Effector memory CD8-positive, alpha-beta T cell (primary cell): ENCODE measurements at regions not wholly inside any gene's neighbourhood (a gene's known extent, or its start where the extent isn't known, plus 50 kb on each side); places are given as distances from the start of the nearest gene placed in this dataset.

ENCODE experiments used
- ATAC-seq: fragments of 150-1000 bp; cut with Tn5 transposase; replicated peaks from 2 replicates; pipeline ENCODE4 v1.10.0; 2021; ENCODE audit warnings: mild to moderate bottlenecking, moderate library complexity
- DNase-seq, 3 experiments: peaks; one replicate each; pipeline ENCODE4 v3.0.0; 2021
- H3K27ac Mint-ChIP-seq, 2 donors: one replicate each; pipeline ENCODE4 v1.8.0; 2022; ENCODE audit warnings: mild to moderate bottlenecking in 2 of 2, mixed read lengths in 2 of 2, moderate library complexity in 2 of 2
- H3K27me3 Mint-ChIP-seq, 2 donors: one replicate each; pipeline ENCODE4 v1.8.0; 2022; ENCODE audit warnings: mixed read lengths in 2 of 2
- H3K36me3 Mint-ChIP-seq: one replicate; pipeline ENCODE4 v1.8.0; 2022; ENCODE audit warnings: mild to moderate bottlenecking, moderate library complexity, mixed read lengths; ENCODE audit not compliant: insufficient read depth
- H3K4me1 Mint-ChIP-seq, 2 donors: one replicate each; pipeline ENCODE4 v1.8.0; 2022; ENCODE audit warnings: low read depth in 2 of 2, mixed read lengths in 2 of 2
- H3K4me3 Mint-ChIP-seq, 2 donors: one replicate each; pipeline ENCODE4 v1.8.0; 2022; ENCODE audit warnings: mild to moderate bottlenecking in 2 of 2, mixed read lengths in 2 of 2, moderate library complexity in 2 of 2
- H3K9me3 Mint-ChIP-seq, 2 donors: one replicate each; pipeline ENCODE4 v1.8.0; 2022; ENCODE audit warnings: mixed read lengths in 2 of 2

GRCh38 chr11:80390505-80390904 lies 949.7 kb upstream of the TENM4 start:
- no peaks in the 10 kb centered on the region for H3K27me3 Mint-ChIP-seq
- H3K4me3 Mint-ChIP-seq: no peak overlapping the region
- ATAC-seq (no peak), DNase-seq (no peak)
- H3K9me3 Mint-ChIP-seq: peaks cover 13 to 15% of the 10 kb centered on the region in 2 donors
- H3K36me3 Mint-ChIP-seq: no peaks in the 10 kb centered on the region
- H3K4me1 Mint-ChIP-seq: no peaks in the 10 kb centered on the region
- H3K27ac Mint-ChIP-seq: no peak overlapping the region

- Mint-ChIP-seq H3K27ac (no peak overlapping the region), H3K36me3 (no peaks in the 10 kb centered on the region), H3K27me3 (no peaks in the 10 kb centered on the region), H3K4me1 (no peaks in the 10 kb centered on the region), H3K9me3 (peaks cover 13 to 15% of the 10 kb centered on the region in 2 donors), H3K4me3 (no peak overlapping the region)
- ATAC-seq: no peak
- no peak for DNase-seq
These were observed 947.7 kb upstream of the TENM4 start for GRCh38 chr11:80388536-80388935.

- Mint-ChIP-seq H3K9me3 (peaks cover 11 to 13% of the 10 kb centered on the region in 2 donors), H3K4me3 (no peak overlapping the region)
- ATAC-seq: no peak
These were observed 947.3 kb upstream of the TENM4 start for GRCh38 chr11:80388130-80388529.

GRCh38 chr11:80383655-80384054 lies 942.8 kb upstream of the TENM4 start:
- no peak overlapping the region for H3K4me3 Mint-ChIP-seq
- peaks cover 0 to 13% of the 10 kb centered on the region in 2 donors for H3K9me3 Mint-ChIP-seq
- no peaks in the 10 kb centered on the region for H3K4me1 Mint-ChIP-seq
- no peaks in the 10 kb centered on the region for H3K27me3 Mint-ChIP-seq
- no peak overlapping the region for H3K27ac Mint-ChIP-seq
- H3K36me3 Mint-ChIP-seq: no peaks in the 10 kb centered on the region
- no peak for ATAC-seq
- DNase-seq: no peak

More at GRCh38 chr11:80388130-80388529, 947.3 kb upstream of the TENM4 start:
- Mint-ChIP-seq H3K4me1 (no peaks in the 10 kb centered on the region), H3K27me3 (no peaks in the 10 kb centered on the region), H3K36me3 (no peaks in the 10 kb centered on the region), H3K27ac (no peak overlapping the region)
- no peak for DNase-seq

GRCh38 chr11:80379620-80380278 lies 938.9 kb upstream of the TENM4 start:
- no peak for ATAC-seq
- Mint-ChIP-seq H3K27me3 (no peaks in the 10 kb centered on the region), H3K4me3 (no peak overlapping the region), H3K9me3 (peaks cover 8 to 13% of the 10 kb centered on the region in 2 donors), H3K27ac (no peak overlapping the region), H3K36me3 (no peaks in the 10 kb centered on the region), H3K4me1 (no peaks in the 10 kb centered on the region)
- DNase-seq: no peak

GRCh38 chr11:80371931-80372330 lies 931.1 kb upstream of the TENM4 start:
- ATAC-seq (no peak), DNase-seq (no peak)
- Mint-ChIP-seq H3K27me3 (no peaks in the 10 kb centered on the region), H3K4me3 (no peak overlapping the region), H3K27ac (no peak overlapping the region), H3K36me3 (no peaks in the 10 kb centered on the region), H3K4me1 (no peaks in the 10 kb centered on the region), H3K9me3 (peaks cover 19 to 24% of the 10 kb centered on the region in 2 donors)

GRCh38 chr11:80365980-80366379 lies 925.1 kb upstream of the TENM4 start:
- Mint-ChIP-seq H3K27me3 (no peaks in the 10 kb centered on the region), H3K36me3 (no peaks in the 10 kb centered on the region), H3K4me1 (no peaks in the 10 kb centered on the region), H3K4me3 (no peak overlapping the region), H3K27ac (no peak overlapping the region), H3K9me3 (peaks cover 9 to 11% of the 10 kb centered on the region in 2 donors)
- DNase-seq (no peak), ATAC-seq (no peak)

GRCh38 chr11:80365076-80365725 lies 924.4 kb upstream of the TENM4 start:
- H3K4me3 Mint-ChIP-seq: no peak overlapping the region
- ATAC-seq (no peak), DNase-seq (no peak)
- H3K9me3 Mint-ChIP-seq: peaks cover 9 to 11% of the 10 kb centered on the region in 2 donors
- no peaks in the 10 kb centered on the region for H3K4me1 Mint-ChIP-seq
- H3K27ac Mint-ChIP-seq: no peak overlapping the region
- H3K36me3 Mint-ChIP-seq: no peaks in the 10 kb centered on the region
- H3K27me3 Mint-ChIP-seq: no peaks in the 10 kb centered on the region

- no peaks in the 10 kb centered on the region for H3K27me3 Mint-ChIP-seq
- no peaks in the 10 kb centered on the region for H3K4me1 Mint-ChIP-seq
These were observed 921.9 kb upstream of the TENM4 start for GRCh38 chr11:80362563-80363340.

GRCh38 chr11:80355251-80355650 lies 914.4 kb upstream of the TENM4 start:
- Mint-ChIP-seq H3K27ac (no peak overlapping the region), H3K36me3 (no peaks in the 10 kb centered on the region), H3K4me3 (no peak overlapping the region), H3K27me3 (no peaks in the 10 kb centered on the region), H3K4me1 (no peaks in the 10 kb centered on the region), H3K9me3 (peaks cover 7 to 15% of the 10 kb centered on the region in 2 donors)
- DNase-seq (no peak), ATAC-seq (no peak)

More at GRCh38 chr11:80362563-80363340, 921.9 kb upstream of the TENM4 start:
- Mint-ChIP-seq H3K9me3 (peaks cover 0 to 5% of the 10 kb centered on the region in 2 donors), H3K4me3 (no peak overlapping the region), H3K36me3 (no peaks in the 10 kb centered on the region), H3K27ac (no peak overlapping the region)
- ATAC-seq: no peak
- DNase-seq: no peak

GRCh38 chr11:80350541-80350940 lies 909.7 kb upstream of the TENM4 start:
- Mint-ChIP-seq H3K4me3 (no peak overlapping the region), H3K36me3 (no peaks in the 10 kb centered on the region), H3K4me1 (no peaks in the 10 kb centered on the region), H3K27ac (no peak overlapping the region), H3K9me3 (peaks cover 5 to 13% of the 10 kb centered on the region in 2 donors), H3K27me3 (no peaks in the 10 kb centered on the region)
- no peak for ATAC-seq
- no peak for DNase-seq

GRCh38 chr11:80349997-80350396 lies 909.2 kb upstream of the TENM4 start:
- Mint-ChIP-seq H3K9me3 (peaks cover 5 to 13% of the 10 kb centered on the region in 2 donors), H3K36me3 (no peaks in the 10 kb centered on the region), H3K27me3 (no peaks in the 10 kb centered on the region), H3K4me3 (no peak overlapping the region), H3K4me1 (no peaks in the 10 kb centered on the region), H3K27ac (no peak overlapping the region)
- DNase-seq: no peak
- ATAC-seq: no peak

- Mint-ChIP-seq H3K9me3 (peaks cover 10 to 13% of the 10 kb centered on the region in 2 donors), H3K36me3 (no peaks in the 10 kb centered on the region)
These were observed 905.7 kb upstream of the TENM4 start for GRCh38 chr11:80346353-80347059.

More at GRCh38 chr11:80346353-80347059, 905.7 kb upstream of the TENM4 start:
- no peaks in the 10 kb centered on the region for H3K4me1 Mint-ChIP-seq
- DNase-seq: no peak
- H3K4me3 Mint-ChIP-seq: no peak overlapping the region
- no peak overlapping the region for H3K27ac Mint-ChIP-seq
- no peaks in the 10 kb centered on the region for H3K27me3 Mint-ChIP-seq
- ATAC-seq: no peak
